Hepatocyte (in vitro differentiated cells): ENCODE measurements at regions not wholly inside any gene's neighbourhood (a gene's known extent, or its start where the extent isn't known, plus 50 kb on each side); places are given as distances from the start of the nearest gene placed in this dataset.

Experiments used
- DNase-seq: peaks from one replicate; pipeline ENCODE4 v3.0.0-alpha.2; 2016; ENCODE audit warnings: low spot score
- H2AFZ ChIP-seq: fragments of 200-600 bp; sonication (generic); 2 replicates; pipeline ENCODE4 v1.6.0; 2016; ENCODE audit warnings: antibody characterized with exemption, mild to moderate bottlenecking
- H3K27ac ChIP-seq: fragments of 200-600 bp; sonication (generic); 2 replicates; pipeline ENCODE4 v1.5.1; 2016; ENCODE audit warnings: mild to moderate bottlenecking
- H3K27me3 ChIP-seq: fragments of 200-600 bp; sonication (generic); 2 replicates; pipeline ENCODE4 v1.6.1; 2016
- H3K36me3 ChIP-seq: fragments of 200-600 bp; sonication (generic); replicated peaks from 2 replicates; pipeline ENCODE4 v1.5.1; 2016; ENCODE audit warnings: low read depth; ENCODE audit not compliant: insufficient read depth
- H3K4me1 ChIP-seq: fragments of 200-600 bp; sonication (generic); 2 replicates; pipeline ENCODE4 v1.5.1; 2016; ENCODE audit warnings: mild to moderate bottlenecking, moderate library complexity; ENCODE audit not compliant: insufficient read depth
- H3K4me2 ChIP-seq: fragments of 200-600 bp; sonication (generic); 2 replicates; pipeline ENCODE4 v1.6.0; 2016
- H3K4me3 ChIP-seq: fragments of 200-600 bp; sonication (generic); 2 replicates; pipeline ENCODE4 v1.5.1; 2016; ENCODE audit warnings: mild to moderate bottlenecking
- H3K79me2 ChIP-seq: fragments of 200-600 bp; sonication (generic); 2 replicates; pipeline ENCODE4 v1.6.0; 2017; ENCODE audit warnings: mild to moderate bottlenecking
- H3K9me2 ChIP-seq: fragments of 200-600 bp; sonication (generic); replicated peaks from 2 replicates; pipeline ENCODE4 v1.6.0; 2017; ENCODE audit warnings: mild to moderate bottlenecking; ENCODE audit not compliant: insufficient read depth
- H3K9me3 ChIP-seq: fragments of 200-600 bp; sonication (generic); 2 replicates; pipeline ENCODE4 v1.5.1; 2016; ENCODE audit warnings: low read depth, mild to moderate bottlenecking
- H4K20me1 ChIP-seq: fragments of 200-600 bp; sonication (generic); 2 replicates; pipeline ENCODE4 v1.6.0; 2016; ENCODE audit warnings: mild to moderate bottlenecking; ENCODE audit not compliant: insufficient read depth, poor library complexity, severe bottlenecking
- CTCF ChIP-seq: fragments of 200-600 bp; sonication (generic); IDR thresholded peaks from 2 replicates; pipeline ENCODE4 v1.5.1; 2016; ENCODE audit warnings: antibody characterized with exemption, mild to moderate bottlenecking; ENCODE audit not compliant: poor library complexity
- EZH2 ChIP-seq: fragments of 200-600 bp; sonication (generic); IDR thresholded peaks from 2 replicates; pipeline ENCODE4 v1.6.1; 2016; ENCODE audit warnings: antibody characterized with exemption, mild to moderate bottlenecking, borderline replicate concordance
- EZH2phosphoT487 ChIP-seq: fragments of 200-600 bp; sonication (generic); IDR thresholded peaks from one replicate; pipeline ENCODE4 v1.6.1; 2018; ENCODE audit warnings: antibody characterized with exemption, mild to moderate bottlenecking, low read depth, moderate library complexity; ENCODE audit not compliant: unreplicated experiment, severe bottlenecking
- WGBS: methylation state at CpG from one replicate; pipeline ENCODE4 v1.1.6; 2016; ENCODE audit warnings: low lambda C conversion rate; ENCODE audit errors: missing lambda C conversion rate; 5-methylcytosine and 5-hydroxymethylcytosine counted together

- H3K27ac ChIP-seq, result no peak overlapping the region
- TF ChIP-seq EZH2 (no peak), CTCF (no peak), EZH2phosphoT487 (no peak)
- no peaks in the 10 kb centered on the region for H3K27me3 ChIP-seq
- no peak for DNase-seq
- no peak overlapping the region for H2AFZ ChIP-seq
- no peak overlapping the region for H3K4me3 ChIP-seq
- no peak overlapping the region for H3K4me2 ChIP-seq
- no peaks in the 10 kb centered on the region for H3K9me2 ChIP-seq
- H3K36me3 ChIP-seq, result no peaks in the 10 kb centered on the region
- H4K20me1 ChIP-seq, result no peaks in the 10 kb centered on the region
- no peaks in the 10 kb centered on the region for H3K9me3 ChIP-seq
- no peaks in the 10 kb centered on the region for H3K79me2 ChIP-seq
- H3K4me1 ChIP-seq, result no peaks in the 10 kb centered on the region
- 96% methylated on average over 16 of the region's 16 CpGs for WGBS
These were observed 275.4 kb upstream of the LRRC3B start for GRCh38 chr3:26347150-26347549.

DNA sequence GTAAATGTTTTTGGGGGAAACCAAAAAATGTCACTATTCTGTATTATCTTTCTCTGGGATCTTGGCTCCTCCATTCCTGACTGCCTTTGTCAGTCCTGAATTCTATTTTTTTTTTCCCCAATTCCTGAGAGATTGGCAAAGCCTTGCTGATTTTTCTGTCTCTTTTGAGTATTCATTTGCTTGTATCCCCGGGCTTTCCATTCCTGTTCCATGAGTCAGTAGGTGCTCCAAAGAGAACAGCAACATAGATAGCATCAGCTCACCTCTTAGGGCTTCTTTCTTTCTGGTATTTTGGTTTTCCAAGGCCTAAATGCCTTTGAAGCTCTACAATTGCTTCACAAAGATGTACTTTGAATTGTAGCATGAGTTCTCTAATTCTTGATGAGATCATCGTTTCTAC, 271.7 kb upstream of the LRRC3B start:
- Histone ChIP-seq H3K4me2 (no peak overlapping the region), H3K27me3 (no peaks in the 10 kb centered on the region), H2AFZ (no peak overlapping the region), H3K36me3 (no peaks in the 10 kb centered on the region), H3K9me2 (no peaks in the 10 kb centered on the region), H3K79me2 (no peaks in the 10 kb centered on the region), H3K4me1 (no peaks in the 10 kb centered on the region), H4K20me1 (no peaks in the 10 kb centered on the region), H3K9me3 (no peaks in the 10 kb centered on the region), H3K27ac (no peak overlapping the region), H3K4me3 (no peak overlapping the region)
- DNase-seq, result no peak
- 49% methylated on average over 2 of the region's 2 CpGs for WGBS
- TF ChIP-seq CTCF (no peak), EZH2 (no peak), EZH2phosphoT487 (no peak)

DNA sequence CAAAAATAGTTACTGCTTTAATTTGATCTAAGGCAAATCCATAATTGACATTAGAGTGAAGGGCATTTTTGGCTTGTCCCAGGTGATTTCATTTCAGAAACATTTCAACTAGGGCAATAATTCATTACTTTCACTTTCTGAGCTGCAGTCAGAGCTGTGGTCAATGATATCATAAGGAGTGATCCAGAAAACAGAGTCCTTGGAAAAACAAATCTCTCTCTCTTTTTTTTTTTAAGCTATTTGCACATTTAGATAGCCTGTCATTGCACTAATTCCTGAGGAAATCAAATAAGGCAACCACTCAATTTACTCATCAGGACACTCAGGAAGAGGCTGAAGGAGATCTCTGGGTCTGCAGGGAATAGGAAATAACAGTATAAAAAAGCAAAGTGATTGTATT, 269.5 kb upstream of the LRRC3B start:
- H3K4me2 ChIP-seq, result no peak overlapping the region
- no peak for TF ChIP-seq CTCF
- no peak for TF ChIP-seq EZH2phosphoT487
- TF ChIP-seq EZH2, result no peak

GRCh38 chr3:26358405-26358804, 264.2 kb upstream of the LRRC3B start:
- no peak overlapping the region for H3K4me3 ChIP-seq
- no peaks in the 10 kb centered on the region for H4K20me1 ChIP-seq
- H3K9me3 ChIP-seq, result no peaks in the 10 kb centered on the region
- no peaks in the 10 kb centered on the region for H3K4me1 ChIP-seq
- no peak overlapping the region for H3K27ac ChIP-seq
- H3K27me3 ChIP-seq, result no peaks in the 10 kb centered on the region
- H3K9me2 ChIP-seq, result no peaks in the 10 kb centered on the region
- no peaks in the 10 kb centered on the region for H3K79me2 ChIP-seq
- H2AFZ ChIP-seq, result no peak overlapping the region
- DNase-seq, result no peak
- H3K36me3 ChIP-seq, result no peaks in the 10 kb centered on the region
- no peak overlapping the region for H3K4me2 ChIP-seq
- TF ChIP-seq EZH2phosphoT487 (no peak), EZH2 (no peak), CTCF (no peak)

More for the DNA sequence above, 269.5 kb upstream of the LRRC3B start:
- H3K27me3 ChIP-seq, result no peaks in the 10 kb centered on the region
- no peak overlapping the region for H3K4me3 ChIP-seq
- H4K20me1 ChIP-seq, result no peaks in the 10 kb centered on the region
- no peaks in the 10 kb centered on the region for H3K9me3 ChIP-seq
- DNase-seq, result no peak
- no peaks in the 10 kb centered on the region for H3K4me1 ChIP-seq
- H2AFZ ChIP-seq, result no peak overlapping the region
- no peak overlapping the region for H3K27ac ChIP-seq
- no peaks in the 10 kb centered on the region for H3K36me3 ChIP-seq
- no peaks in the 10 kb centered on the region for H3K9me2 ChIP-seq
- no peaks in the 10 kb centered on the region for H3K79me2 ChIP-seq
